ENCODE measurements at regions not wholly inside any gene's neighbourhood (a gene's known extent, or its start where the extent isn't known, plus 50 kb on each side); places are given as distances from the start of the nearest gene placed in this dataset.
A peak's percentile ranks its signal among the peaks of the same experiment; 100 is the strongest.
"Not testable (repeated sequence)": the region's sequence is repeated elsewhere in the genome, so short reads cannot be mapped to it uniquely, and the experiment has no call there.

- H3K9me3 ChIP-seq (ENCODE audit: control insufficient read depth in 2 of 2, insufficient read depth in 1 of 2, low read depth in 1 of 2, low read length in 1 of 2) = no peaks in the 10 kb centered on the region
- no peaks in the 10 kb centered on the region for H3K27me3 ChIP-seq (ENCODE audit: control insufficient read depth in 1 of 2, insufficient read depth in 2 of 2, low read length in 2 of 2)
- H3K36me3 ChIP-seq (ENCODE audit: control insufficient read depth in 2 of 2, insufficient read depth in 2 of 2, low read length in 1 of 2) = no peaks in the 10 kb centered on the region
- no peak overlapping the region for H3K27ac ChIP-seq (ENCODE audit: low read depth in 2 of 2, low read length in 1 of 2)
- 49 to 55% methylated on average over 2 of the region's 2 CpGs for WGBS, 2 donors
- no peaks in the 10 kb centered on the region for H3K4me1 ChIP-seq (ENCODE audit: control insufficient read depth in 2 of 2, insufficient read depth in 2 of 2, low read length in 1 of 2)
- H3K4me3 ChIP-seq (ENCODE audit: low read depth in 1 of 2, low read length in 2 of 2) = no peak overlapping the region
Observed at GRCh38 chr4:112023402-112023950, 121.8 kb upstream of the FAM241A start.

- no peaks in the 10 kb centered on the region for H3K9me3 ChIP-seq (ENCODE audit: control insufficient read depth in 2 of 2, insufficient read depth in 1 of 2, low read depth in 1 of 2, low read length in 1 of 2)
- H3K27ac ChIP-seq (ENCODE audit: low read depth in 2 of 2, low read length in 1 of 2) = no peak overlapping the region
- no peaks in the 10 kb centered on the region for H3K4me1 ChIP-seq (ENCODE audit: control insufficient read depth in 2 of 2, insufficient read depth in 2 of 2, low read length in 1 of 2)
- H3K27me3 ChIP-seq (ENCODE audit: control insufficient read depth in 1 of 2, insufficient read depth in 2 of 2, low read length in 2 of 2) = no peaks in the 10 kb centered on the region
- WGBS, 2 donors = 81 to 85% methylated on average over 1 of the region's 1 CpG
- H3K4me3 ChIP-seq (ENCODE audit: low read depth in 1 of 2, low read length in 2 of 2) = no peak overlapping the region
- no peaks in the 10 kb centered on the region for H3K36me3 ChIP-seq (ENCODE audit: control insufficient read depth in 2 of 2, insufficient read depth in 2 of 2, low read length in 1 of 2)
Observed at GRCh38 chr4:112026058-112026457, 119.2 kb upstream of the FAM241A start.

- Histone ChIP-seq H3K27me3 (ENCODE audit: control insufficient read depth in 1 of 2, insufficient read depth in 2 of 2, low read length in 2 of 2) (no peaks in the 10 kb centered on the region), H3K4me1 (ENCODE audit: control insufficient read depth in 2 of 2, insufficient read depth in 2 of 2, low read length in 1 of 2) (no peaks in the 10 kb centered on the region), H3K36me3 (ENCODE audit: control insufficient read depth in 2 of 2, insufficient read depth in 2 of 2, low read length in 1 of 2) (no peaks in the 10 kb centered on the region), H3K9me3 (ENCODE audit: control insufficient read depth in 2 of 2, insufficient read depth in 1 of 2, low read depth in 1 of 2, low read length in 1 of 2) (no peaks in the 10 kb centered on the region), H3K27ac (ENCODE audit: low read depth in 2 of 2, low read length in 1 of 2) (peak overlapping the region in 1 of 2 donors; percentile 64), H3K4me3 (ENCODE audit: low read depth in 1 of 2, low read length in 2 of 2) (peak overlapping the region in 1 of 2 donors; percentile 14)
- 36 to 57% methylated on average over 8 of the region's 8 CpGs for WGBS, 2 donors
Observed at GRCh38 chr4:112029771-112030171, 115.5 kb upstream of the FAM241A start.

- H3K9me3 ChIP-seq (ENCODE audit: control insufficient read depth in 2 of 2, insufficient read depth in 1 of 2, low read depth in 1 of 2, low read length in 1 of 2) = no peaks in the 10 kb centered on the region
- no peak overlapping the region for H3K27ac ChIP-seq (ENCODE audit: low read depth in 2 of 2, low read length in 1 of 2)
- H3K36me3 ChIP-seq (ENCODE audit: control insufficient read depth in 2 of 2, insufficient read depth in 2 of 2, low read length in 1 of 2) = no peaks in the 10 kb centered on the region
- WGBS, 2 donors = 17 to 18% methylated on average over 6 of the region's 6 CpGs
- no peak overlapping the region for H3K4me3 ChIP-seq (ENCODE audit: low read depth in 1 of 2, low read length in 2 of 2)
- H3K27me3 ChIP-seq (ENCODE audit: control insufficient read depth in 1 of 2, insufficient read depth in 2 of 2, low read length in 2 of 2) = no peaks in the 10 kb centered on the region
- no peaks in the 10 kb centered on the region for H3K4me1 ChIP-seq (ENCODE audit: control insufficient read depth in 2 of 2, insufficient read depth in 2 of 2, low read length in 1 of 2)
Observed at GRCh38 chr4:112031712-112032328, 113.4 kb upstream of the FAM241A start.

- Histone ChIP-seq H3K9me3 (ENCODE audit: control insufficient read depth in 2 of 2, insufficient read depth in 1 of 2, low read depth in 1 of 2, low read length in 1 of 2) (no peaks in the 10 kb centered on the region), H3K4me1 (ENCODE audit: control insufficient read depth in 2 of 2, insufficient read depth in 2 of 2, low read length in 1 of 2) (no peaks in the 10 kb centered on the region), H3K27ac (ENCODE audit: low read depth in 2 of 2, low read length in 1 of 2) (no peak overlapping the region), H3K36me3 (ENCODE audit: control insufficient read depth in 2 of 2, insufficient read depth in 2 of 2, low read length in 1 of 2) (no peaks in the 10 kb centered on the region), H3K4me3 (ENCODE audit: low read depth in 1 of 2, low read length in 2 of 2) (no peak overlapping the region), H3K27me3 (ENCODE audit: control insufficient read depth in 1 of 2, insufficient read depth in 2 of 2, low read length in 2 of 2) (no peaks in the 10 kb centered on the region)
- WGBS, 2 donors = 13 to 19% methylated on average over 3 of the region's 3 CpGs
Observed at GRCh38 chr4:112036886-112037285, 108.4 kb upstream of the FAM241A start.

- H3K4me3 ChIP-seq (ENCODE audit: low read depth in 1 of 2, low read length in 2 of 2) = no peak overlapping the region
Observed at GRCh38 chr4:112038861-112039260, 106.4 kb upstream of the FAM241A start.

GRCh38 chr4:112049119-112049518 is 96.1 kb upstream of the FAM241A start:
- H3K27me3 ChIP-seq (ENCODE audit: control insufficient read depth in 1 of 2, insufficient read depth in 2 of 2, low read length in 2 of 2); H3K36me3 ChIP-seq (ENCODE audit: control insufficient read depth in 2 of 2, insufficient read depth in 2 of 2, low read length in 1 of 2); H3K4me1 ChIP-seq (ENCODE audit: control insufficient read depth in 2 of 2, insufficient read depth in 2 of 2, low read length in 1 of 2); H3K27ac ChIP-seq (ENCODE audit: low read depth in 2 of 2, low read length in 1 of 2); H3K4me3 ChIP-seq (ENCODE audit: low read depth in 1 of 2, low read length in 2 of 2); H3K9me3 ChIP-seq (ENCODE audit: control insufficient read depth in 2 of 2, insufficient read depth in 1 of 2, low read depth in 1 of 2, low read length in 1 of 2): not testable (repeated sequence)
- WGBS, 2 donors = 92 to 96% methylated on average over 3 of the region's 3 CpGs

More at GRCh38 chr4:112038861-112039260, 106.4 kb upstream of the FAM241A start:
- Histone ChIP-seq H3K4me1 (ENCODE audit: control insufficient read depth in 2 of 2, insufficient read depth in 2 of 2, low read length in 1 of 2) (no peaks in the 10 kb centered on the region), H3K9me3 (ENCODE audit: control insufficient read depth in 2 of 2, insufficient read depth in 1 of 2, low read depth in 1 of 2, low read length in 1 of 2) (no peaks in the 10 kb centered on the region), H3K27me3 (ENCODE audit: control insufficient read depth in 1 of 2, insufficient read depth in 2 of 2, low read length in 2 of 2) (no peaks in the 10 kb centered on the region), H3K36me3 (ENCODE audit: control insufficient read depth in 2 of 2, insufficient read depth in 2 of 2, low read length in 1 of 2) (no peaks in the 10 kb centered on the region), H3K27ac (ENCODE audit: low read depth in 2 of 2, low read length in 1 of 2) (no peak overlapping the region)
- WGBS, 2 donors = 57 to 81% methylated on average over 2 of the region's 2 CpGs

- 51 to 60% methylated on average over 2 of the region's 2 CpGs for WGBS, 2 donors
- peak overlapping the region in 1 of 2 donors; percentile 21 for H3K27ac ChIP-seq (ENCODE audit: low read depth in 2 of 2, low read length in 1 of 2)
Observed at GRCh38 chr4:112053825-112054350, 91.4 kb upstream of the FAM241A start.

GRCh38 chr4:112055100-112055499 is 90.2 kb upstream of the FAM241A start:
- no peaks in the 10 kb centered on the region for H3K9me3 ChIP-seq (ENCODE audit: control insufficient read depth in 2 of 2, insufficient read depth in 1 of 2, low read depth in 1 of 2, low read length in 1 of 2)
- no peaks in the 10 kb centered on the region for H3K27me3 ChIP-seq (ENCODE audit: control insufficient read depth in 1 of 2, insufficient read depth in 2 of 2, low read length in 2 of 2)
- H3K4me3 ChIP-seq (ENCODE audit: low read depth in 1 of 2, low read length in 2 of 2) = no peak overlapping the region
- H3K4me1 ChIP-seq (ENCODE audit: control insufficient read depth in 2 of 2, insufficient read depth in 2 of 2, low read length in 1 of 2) = peaks cover 0 to 2% of the 10 kb centered on the region in 2 donors
- H3K27ac ChIP-seq (ENCODE audit: low read depth in 2 of 2, low read length in 1 of 2) = no peak overlapping the region
- H3K36me3 ChIP-seq (ENCODE audit: control insufficient read depth in 2 of 2, insufficient read depth in 2 of 2, low read length in 1 of 2) = no peaks in the 10 kb centered on the region

More at GRCh38 chr4:112053825-112054350, 91.4 kb upstream of the FAM241A start:
- Histone ChIP-seq H3K9me3 (ENCODE audit: control insufficient read depth in 2 of 2, insufficient read depth in 1 of 2, low read depth in 1 of 2, low read length in 1 of 2) (no peaks in the 10 kb centered on the region), H3K36me3 (ENCODE audit: control insufficient read depth in 2 of 2, insufficient read depth in 2 of 2, low read length in 1 of 2) (no peaks in the 10 kb centered on the region), H3K27me3 (ENCODE audit: control insufficient read depth in 1 of 2, insufficient read depth in 2 of 2, low read length in 2 of 2) (no peaks in the 10 kb centered on the region), H3K4me1 (ENCODE audit: control insufficient read depth in 2 of 2, insufficient read depth in 2 of 2, low read length in 1 of 2) (peaks cover 0 to 2% of the 10 kb centered on the region in 2 donors), H3K4me3 (ENCODE audit: low read depth in 1 of 2, low read length in 2 of 2) (no peak overlapping the region)

- 61 to 75% methylated on average over 3 of the region's 3 CpGs for WGBS, 2 donors
Observed at GRCh38 chr4:112057470-112057869, 87.8 kb upstream of the FAM241A start.

More at GRCh38 chr4:112057470-112057869, 87.8 kb upstream of the FAM241A start:
- no peak overlapping the region for H3K4me3 ChIP-seq (ENCODE audit: low read depth in 1 of 2, low read length in 2 of 2)
- H3K27me3 ChIP-seq (ENCODE audit: control insufficient read depth in 1 of 2, insufficient read depth in 2 of 2, low read length in 2 of 2) = no peaks in the 10 kb centered on the region
- peaks cover 0 to 2% of the 10 kb centered on the region in 2 donors for H3K4me1 ChIP-seq (ENCODE audit: control insufficient read depth in 2 of 2, insufficient read depth in 2 of 2, low read length in 1 of 2)
- H3K9me3 ChIP-seq (ENCODE audit: control insufficient read depth in 2 of 2, insufficient read depth in 1 of 2, low read depth in 1 of 2, low read length in 1 of 2) = no peaks in the 10 kb centered on the region
- no peaks in the 10 kb centered on the region for H3K36me3 ChIP-seq (ENCODE audit: control insufficient read depth in 2 of 2, insufficient read depth in 2 of 2, low read length in 1 of 2)
- no peak overlapping the region for H3K27ac ChIP-seq (ENCODE audit: low read depth in 2 of 2, low read length in 1 of 2)
